Mesenchymal stem cell (in vitro differentiated cells and primary cell): ENCODE measurements at regions not wholly inside any gene's neighbourhood (a gene's known extent, or its start where the extent isn't known, plus 50 kb on each side); places are given as distances from the start of the nearest gene placed in this dataset.

Experiments
- DNase-seq: peaks from one replicate; pipeline ENCODE4 v3.0.0-alpha.2; 2013
- H2AFZ ChIP-seq: one replicate; pipeline ENCODE4 v1.6.1; 2013; ENCODE audit warnings: low read depth, mild to moderate bottlenecking, control low read depth, inconsistent platforms, low read length, moderate library complexity
- H2AK5ac ChIP-seq: 2 replicates; pipeline ENCODE4 v1.6.1; 2013; ENCODE audit warnings: low read length, moderate library complexity, mild to moderate bottlenecking, inconsistent platforms; ENCODE audit not compliant: severe bottlenecking
- H2BK120ac ChIP-seq: one replicate; pipeline ENCODE4 v1.6.1; 2013; ENCODE audit warnings: low read depth, mild to moderate bottlenecking, inconsistent platforms, low read length, moderate library complexity
- H2BK12ac ChIP-seq, 2 experiments: one replicate each; pipeline ENCODE4 v1.6.1; 2013; ENCODE audit warnings: inconsistent platforms in 2 of 2, low read length in 2 of 2, mild to moderate bottlenecking in 2 of 2, moderate library complexity in 2 of 2, control low read depth in 1 of 2
- H2BK15ac ChIP-seq: one replicate; pipeline ENCODE4 v1.6.1; 2013; ENCODE audit warnings: mild to moderate bottlenecking, low read depth, inconsistent platforms; ENCODE audit not compliant: poor library complexity, severe bottlenecking
- H2BK5ac ChIP-seq: 2 replicates; pipeline ENCODE4 v1.6.1; 2013; ENCODE audit warnings: low read depth, mild to moderate bottlenecking, low read length, control low read depth, inconsistent platforms; ENCODE audit not compliant: poor library complexity, severe bottlenecking
- H3K14ac ChIP-seq, 2 experiments: one replicate each; pipeline ENCODE4 v1.6.1; 2013; ENCODE audit warnings: inconsistent platforms in 2 of 2, low read length in 2 of 2, control low read depth in 1 of 2, mild to moderate bottlenecking in 1 of 2, moderate library complexity in 1 of 2
- H3K18ac ChIP-seq, 2 experiments: one replicate each; pipeline ENCODE4 v1.6.1; 2013; ENCODE audit warnings: inconsistent platforms in 2 of 2, low read length in 2 of 2, control low read depth in 1 of 2, low read depth in 1 of 2, mild to moderate bottlenecking in 1 of 2
- H3K23ac ChIP-seq, 2 experiments: one replicate each; pipeline ENCODE4 v1.6.1; 2013; ENCODE audit warnings: inconsistent platforms in 2 of 2, low read length in 2 of 2, mild to moderate bottlenecking in 2 of 2, moderate library complexity in 2 of 2, control low read depth in 1 of 2
- H3K27ac ChIP-seq: 2 replicates; pipeline ENCODE4 v1.5.1; 2013; ENCODE audit warnings: mild to moderate bottlenecking, moderate library complexity, low read length, control low read depth, inconsistent platforms; ENCODE audit not compliant: poor library complexity, severe bottlenecking
- H3K27me3 ChIP-seq, 2 experiments: 2 replicates each; pipeline versions ENCODE4 v1.6.1 to v1.7.0; 2013; ENCODE audit warnings: low read length in 2 of 2, mild to moderate bottlenecking in 2 of 2, moderate library complexity in 2 of 2, control low read depth in 1 of 2, inconsistent platforms in 1 of 2; ENCODE audit not compliant: control insufficient read depth in 1 of 2, insufficient read depth in 1 of 2
- H3K36me3 ChIP-seq, 2 experiments: 2 replicates each; pipeline versions ENCODE4 v1.6.1 to v1.7.0; 2013; ENCODE audit warnings: low read length in 2 of 2, control low read depth in 1 of 2, inconsistent platforms in 1 of 2, low read depth in 1 of 2, mild to moderate bottlenecking in 1 of 2; ENCODE audit not compliant: insufficient read depth in 2 of 2, control insufficient read depth in 1 of 2
- H3K4ac ChIP-seq, 2 experiments: one replicate each; pipeline ENCODE4 v1.6.1; 2013; ENCODE audit warnings: inconsistent platforms in 2 of 2, low read length in 2 of 2, mild to moderate bottlenecking in 2 of 2, moderate library complexity in 2 of 2, control low read depth in 1 of 2, low read depth in 1 of 2
- H3K4me1 ChIP-seq: 2 replicates; pipeline ENCODE4 v1.6.1; 2013; ENCODE audit warnings: low read depth, low read length, control low read depth; ENCODE audit not compliant: control insufficient read depth, insufficient read depth
- H3K4me2 ChIP-seq: 2 replicates; pipeline ENCODE4 v1.6.1; 2013; ENCODE audit warnings: low read length, mild to moderate bottlenecking, inconsistent platforms; ENCODE audit not compliant: poor library complexity, severe bottlenecking
- H3K4me3 ChIP-seq, 2 experiments: 2 replicates each; pipeline versions ENCODE4 v1.5.1 to v1.7.0; 2013; ENCODE audit warnings: low read length in 2 of 2, mild to moderate bottlenecking in 2 of 2, control low read depth in 1 of 2, low read depth in 1 of 2; ENCODE audit not compliant: insufficient read depth in 1 of 2
- H3K79me1 ChIP-seq: replicated peaks from 2 replicates; pipeline ENCODE4 v1.6.1; 2013; ENCODE audit warnings: mild to moderate bottlenecking, control low read depth, low read length, inconsistent platforms; ENCODE audit not compliant: poor library complexity, severe bottlenecking
- H3K9ac ChIP-seq: 2 replicates; pipeline ENCODE4 v1.7.0; 2013; ENCODE audit warnings: mild to moderate bottlenecking, low read length, moderate library complexity
- H3K9me3 ChIP-seq: 2 replicates; pipeline ENCODE4 v1.7.0; 2013; ENCODE audit warnings: mild to moderate bottlenecking, low read length; ENCODE audit not compliant: control insufficient read depth
- H4K8ac ChIP-seq: one replicate; pipeline ENCODE4 v1.6.1; 2013; ENCODE audit warnings: inconsistent platforms, mild to moderate bottlenecking, low read length, moderate library complexity
- H4K91ac ChIP-seq: one replicate; pipeline ENCODE4 v1.6.1; 2013; ENCODE audit warnings: mild to moderate bottlenecking, low read length, inconsistent platforms
- WGBS: methylation state at CpG from one replicate; pipeline ENCODE4 v1.1.7; 2013; ENCODE audit warnings: mixed read lengths; 5-methylcytosine and 5-hydroxymethylcytosine counted together

DNA sequence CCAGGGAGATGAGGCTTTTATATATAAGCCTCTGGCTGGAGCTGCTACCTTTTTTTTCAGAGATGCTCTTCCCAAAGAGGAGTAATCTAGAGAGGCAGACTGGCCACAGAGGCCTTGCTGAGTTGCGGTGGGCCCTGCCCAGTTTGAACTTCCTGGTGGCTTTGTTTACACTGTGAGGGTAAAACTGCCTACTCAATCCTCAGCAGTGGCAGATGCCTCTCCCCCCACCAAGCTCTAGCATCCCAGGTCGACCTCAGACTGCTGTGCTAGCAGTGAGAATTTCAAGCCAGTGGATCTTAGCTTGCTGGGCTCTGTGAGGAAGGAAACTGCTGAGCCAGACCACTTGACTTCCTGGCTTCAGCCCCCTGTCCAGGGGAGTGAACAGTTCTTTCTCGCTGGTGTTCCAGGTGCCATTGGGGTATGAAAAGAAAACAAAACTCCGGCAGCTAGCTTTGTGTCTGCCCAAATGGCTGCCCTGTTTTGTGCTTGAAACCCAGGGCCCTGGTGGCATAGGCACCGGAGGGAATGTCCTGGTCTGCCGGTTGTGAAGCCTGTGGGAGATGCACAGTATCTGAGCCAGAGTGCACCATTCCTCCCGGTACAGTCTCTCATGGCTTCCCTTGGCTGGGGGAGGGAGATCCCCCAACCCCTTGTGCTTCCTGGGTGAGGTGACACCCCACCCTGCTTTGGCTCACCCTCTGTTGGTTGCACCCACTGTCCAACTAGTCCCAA is 219.5 kb upstream of the IZUMO3 start:
- H3K4me3 ChIP-seq = no peak overlapping the region
- WGBS = 69% methylated on average over 7 of the region's 7 CpGs
- H2AFZ ChIP-seq = no peak overlapping the region
- H2BK5ac ChIP-seq = no peak overlapping the region
- H3K9ac ChIP-seq = no peak overlapping the region
- no peaks in the 10 kb centered on the region for H3K4me1 ChIP-seq
- H3K79me1 ChIP-seq = no peaks in the 10 kb centered on the region
- no peak overlapping the region for H2AK5ac ChIP-seq
- no peaks in the 10 kb centered on the region for H3K36me3 ChIP-seq
- no peaks in the 10 kb centered on the region for H3K27me3 ChIP-seq
- H2BK12ac ChIP-seq = no peak overlapping the region
- no peak overlapping the region for H3K23ac ChIP-seq
- H3K9me3 ChIP-seq = peaks cover 24% of the 10 kb centered on the region
- no peak overlapping the region for H2BK120ac ChIP-seq
- H2BK15ac ChIP-seq = no peak overlapping the region
- no peak overlapping the region for H3K4me2 ChIP-seq
- H3K14ac ChIP-seq = no peak overlapping the region
- H3K18ac ChIP-seq = no peak overlapping the region
- no peak overlapping the region for H3K4ac ChIP-seq
- H3K27ac ChIP-seq = no peak overlapping the region
- no peak for DNase-seq
- H4K91ac ChIP-seq = no peak overlapping the region
- no peak overlapping the region for H4K8ac ChIP-seq

DNA sequence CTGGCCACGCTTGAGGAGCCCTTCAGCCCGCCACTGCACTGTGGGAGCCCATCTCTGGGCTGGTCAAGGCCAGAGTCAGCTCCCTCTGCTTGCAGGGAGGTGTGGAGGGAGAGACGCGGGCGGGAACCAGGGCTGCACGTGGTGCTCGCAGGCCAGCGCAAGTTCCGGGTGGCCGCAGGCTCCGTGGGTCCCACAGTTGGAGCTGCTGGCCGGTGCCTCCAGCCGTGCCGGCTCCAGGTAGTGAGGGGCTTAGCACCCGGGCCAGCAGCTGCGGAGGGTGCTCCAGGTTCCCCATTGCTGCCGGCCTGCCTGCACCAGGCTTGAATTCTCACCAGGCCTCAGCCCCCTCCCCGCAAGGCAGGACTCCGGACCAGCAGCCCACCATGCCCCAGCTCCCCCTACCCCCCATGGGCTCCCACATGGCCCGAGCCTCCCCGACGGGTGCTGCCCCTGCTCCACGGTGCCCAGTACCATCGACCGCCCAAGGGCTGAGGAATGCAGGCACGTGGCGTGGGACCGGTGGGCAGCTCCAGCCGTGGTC is 192.8 kb upstream of the IZUMO3 start:
- Histone ChIP-seq H3K27me3 (no peaks in the 10 kb centered on the region), H3K4me1 (peaks cover 2% of the 10 kb centered on the region), H4K91ac (no peak overlapping the region), H3K27ac (no peak overlapping the region), H3K79me1 (no peaks in the 10 kb centered on the region), H3K9me3 (no peaks in the 10 kb centered on the region), H3K14ac (no peak overlapping the region), H3K18ac (no peak overlapping the region), H2BK5ac (no peak overlapping the region), H3K4me3 (peak overlapping the region in 1 of 2 experiments; percentile 22), H3K36me3 (no peaks in the 10 kb centered on the region), H3K9ac (no peak overlapping the region), H3K23ac (no peak overlapping the region), H2BK120ac (no peak overlapping the region), H2BK12ac (no peak overlapping the region), H2AFZ (no peak overlapping the region), H3K4ac (no peak overlapping the region), H2BK15ac (no peak overlapping the region), H4K8ac (no peak overlapping the region), H2AK5ac (no peak overlapping the region), H3K4me2 (no peak overlapping the region)
- DNase-seq = no peak
- WGBS = 90% methylated on average over 29 of the region's 29 CpGs

DNA sequence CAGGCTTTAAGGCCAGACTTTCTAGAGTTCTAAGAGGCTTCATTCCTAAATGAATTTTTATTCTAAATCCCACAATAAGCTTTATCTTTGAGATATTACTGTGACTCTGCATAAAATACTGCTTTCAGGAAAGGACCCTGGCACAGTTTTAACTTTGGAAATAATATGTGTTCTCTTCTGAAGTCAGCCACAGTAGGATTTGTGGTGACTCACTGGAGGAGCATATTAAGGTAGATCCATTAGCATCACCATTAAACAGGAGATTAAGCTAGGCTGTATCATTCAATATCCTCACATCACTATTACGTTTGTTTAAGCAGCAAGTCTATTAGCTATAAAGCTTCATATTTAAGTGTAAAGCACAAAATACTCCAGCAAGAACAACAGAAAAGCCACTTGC is 186.1 kb upstream of the IZUMO3 start:
- H2BK120ac ChIP-seq = no peak overlapping the region
- H2AK5ac ChIP-seq = no peak overlapping the region
- H3K14ac ChIP-seq = no peak overlapping the region
- H3K23ac ChIP-seq = no peak overlapping the region
- no peaks in the 10 kb centered on the region for H3K4me1 ChIP-seq
- H3K4me2 ChIP-seq = no peak overlapping the region
- H3K79me1 ChIP-seq = no peaks in the 10 kb centered on the region
- no peak for DNase-seq
- no peak overlapping the region for H3K9ac ChIP-seq
- H3K4me3 ChIP-seq = no peak overlapping the region
- H4K91ac ChIP-seq = no peak overlapping the region
- H3K27me3 ChIP-seq = no peaks in the 10 kb centered on the region
- no peak overlapping the region for H2BK12ac ChIP-seq
- no peak overlapping the region for H4K8ac ChIP-seq
- H3K36me3 ChIP-seq = no peaks in the 10 kb centered on the region
- H3K18ac ChIP-seq = no peak overlapping the region
- no peak overlapping the region for H3K27ac ChIP-seq
- peaks cover 8% of the 10 kb centered on the region for H3K9me3 ChIP-seq
- no peak overlapping the region for H3K4ac ChIP-seq
- 89% methylated on average over 1 of the region's 1 CpG for WGBS
- H2BK5ac ChIP-seq = no peak overlapping the region
- H2BK15ac ChIP-seq = no peak overlapping the region
- no peak overlapping the region for H2AFZ ChIP-seq

DNA sequence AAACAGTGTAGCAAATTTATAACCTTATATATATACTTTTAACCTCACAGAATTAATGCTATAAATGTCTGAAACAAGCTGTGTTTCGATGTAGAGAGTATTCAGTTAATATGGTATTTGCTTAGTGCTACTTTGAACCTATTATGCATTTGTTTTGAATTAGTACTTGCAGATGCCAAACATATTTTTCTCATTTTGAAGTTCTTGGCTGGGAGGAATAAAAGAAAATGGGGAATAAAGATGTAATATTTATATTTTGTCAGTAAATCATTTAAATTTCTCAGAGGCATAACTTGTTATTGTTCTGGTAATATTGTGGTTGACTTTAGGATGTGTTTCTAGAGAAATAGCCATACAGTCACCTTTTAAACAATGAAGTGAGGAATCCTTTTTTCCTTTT is 175.9 kb upstream of the IZUMO3 start:
- no peaks in the 10 kb centered on the region for H3K79me1 ChIP-seq
- H3K4me2 ChIP-seq = no peak overlapping the region
- no peak overlapping the region for H3K4me3 ChIP-seq
- no peak overlapping the region for H3K9ac ChIP-seq
- no peak overlapping the region for H2BK5ac ChIP-seq
- no peak overlapping the region for H4K91ac ChIP-seq
- no peak overlapping the region for H2AFZ ChIP-seq
- WGBS = 50% methylated on average over 1 of the region's 1 CpG
- no peak overlapping the region for H3K14ac ChIP-seq
- no peak overlapping the region for H2BK15ac ChIP-seq
- H3K4me1 ChIP-seq = no peaks in the 10 kb centered on the region
- no peaks in the 10 kb centered on the region for H3K36me3 ChIP-seq
- H2AK5ac ChIP-seq = no peak overlapping the region
- no peaks in the 10 kb centered on the region for H3K27me3 ChIP-seq
- no peak overlapping the region for H3K23ac ChIP-seq
- no peak overlapping the region for H2BK120ac ChIP-seq
- no peak overlapping the region for H3K4ac ChIP-seq
- no peak overlapping the region for H4K8ac ChIP-seq
- H2BK12ac ChIP-seq = no peak overlapping the region
- no peak for DNase-seq
- no peak overlapping the region for H3K27ac ChIP-seq
- H3K18ac ChIP-seq = no peak overlapping the region
- peaks cover 7% of the 10 kb centered on the region for H3K9me3 ChIP-seq
